ENCODE measurements at regions not wholly inside any gene's neighbourhood (a gene's known extent, or its start where the extent isn't known, plus 50 kb on each side); places are given as distances from the start of the nearest gene placed in this dataset.

DNA sequence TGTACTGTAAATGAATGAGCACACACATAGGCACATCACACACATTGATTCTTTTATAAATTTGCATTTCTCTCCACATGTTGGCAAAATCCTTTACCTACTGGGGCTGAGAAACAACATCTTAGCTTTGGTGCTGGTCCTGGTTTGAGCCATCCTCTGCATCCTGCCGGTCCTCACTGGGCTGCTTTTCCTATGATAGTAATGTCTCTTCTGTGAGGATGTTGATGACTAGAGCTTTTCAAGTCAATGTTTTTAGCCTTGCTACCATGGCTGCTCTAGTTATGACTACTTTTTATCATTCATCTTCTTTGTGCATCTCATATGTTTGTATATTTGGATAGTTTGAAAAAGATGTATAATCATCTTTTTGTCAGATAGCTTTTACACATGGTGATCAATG, 280.4 kb upstream of the CD180 start:
- H4K20me1 ChIP-seq (replicated peaks; ENCODE audit: control insufficient read depth, extremely low read depth, insufficient read depth, low read length) = no peaks in the 10 kb centered on the region

More for the DNA sequence above, 280.4 kb upstream of the CD180 start:
- Histone ChIP-seq H3K9ac (replicated peaks; ENCODE audit: extremely low read depth, insufficient read depth, low read length) (no peak overlapping the region), H3K79me2 (ENCODE audit: control insufficient read depth, insufficient read depth, low read length) (no peaks in the 10 kb centered on the region), H3K4me3 (replicated peaks in 1 of 3; ENCODE audit: insufficient read depth in 1 of 3, low read depth in 1 of 3, low read length in 3 of 3) (no peak overlapping the region), H3K4me2 (ENCODE audit: insufficient read depth, low read length) (no peak overlapping the region), H3K4me1 (ENCODE audit: control insufficient read depth, extremely low read depth, insufficient read depth, low read length) (no peaks in the 10 kb centered on the region), H3K9me3 (replicated peaks; ENCODE audit: control insufficient read depth, insufficient read depth, low read length) (no peaks in the 10 kb centered on the region), H3K27me3 (ENCODE audit: control insufficient read depth in 2 of 2, insufficient read depth in 2 of 2, low read length in 2 of 2) (no peaks in the 10 kb centered on the region), H3K9me1 (replicated peaks; ENCODE audit: control insufficient read depth, extremely low read depth, insufficient read depth, low read length) (no peaks in the 10 kb centered on the region), H3K36me3 (ENCODE audit: control insufficient read depth in 2 of 2, extremely low read depth in 1 of 2, insufficient read depth in 2 of 2, low read length in 2 of 2) (no peaks in the 10 kb centered on the region), H3K27ac (ENCODE audit: insufficient read depth, low read depth, low read length) (no peak overlapping the region), H2AFZ (ENCODE audit: low read depth, low read length) (no peak overlapping the region)
- no TSS peak for BruUV-seq (replicated peaks)
- ChIA-PET POLR2A (no interaction called here), CTCF (interaction anchor here (1.5 kb wide), 1 partner anchor 8 kb away, joined by 5 read pairs; no protein-coding TSS in a partner anchor)
- intact Hi-C loops (cut with micrococcal nuclease) = no loop called here
- DNase-seq (ENCODE audit: low read depth, low spot score) (no peak), FAIRE-seq (no peak)
- dilution Hi-C loops (cut with MboI; ENCODE audit: extremely low pct_ligation_motif_present, low sequenced_read_pairs) = no loop called here
- TF ChIP-seq, protein P1, sequence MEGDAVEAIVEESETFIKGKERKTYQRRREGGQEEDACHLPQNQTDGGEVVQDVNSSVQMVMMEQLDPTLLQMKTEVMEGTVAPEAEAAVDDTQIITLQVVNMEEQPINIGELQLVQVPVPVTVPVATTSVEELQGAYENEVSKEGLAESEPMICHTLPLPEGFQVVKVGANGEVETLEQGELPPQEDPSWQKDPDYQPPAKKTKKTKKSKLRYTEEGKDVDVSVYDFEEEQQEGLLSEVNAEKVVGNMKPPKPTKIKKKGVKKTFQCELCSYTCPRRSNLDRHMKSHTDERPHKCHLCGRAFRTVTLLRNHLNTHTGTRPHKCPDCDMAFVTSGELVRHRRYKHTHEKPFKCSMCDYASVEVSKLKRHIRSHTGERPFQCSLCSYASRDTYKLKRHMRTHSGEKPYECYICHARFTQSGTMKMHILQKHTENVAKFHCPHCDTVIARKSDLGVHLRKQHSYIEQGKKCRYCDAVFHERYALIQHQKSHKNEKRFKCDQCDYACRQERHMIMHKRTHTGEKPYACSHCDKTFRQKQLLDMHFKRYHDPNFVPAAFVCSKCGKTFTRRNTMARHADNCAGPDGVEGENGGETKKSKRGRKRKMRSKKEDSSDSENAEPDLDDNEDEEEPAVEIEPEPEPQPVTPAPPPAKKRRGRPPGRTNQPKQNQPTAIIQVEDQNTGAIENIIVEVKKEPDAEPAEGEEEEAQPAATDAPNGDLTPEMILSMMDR (IDR thresholded peaks at IDR 0.05; ENCODE audit: extremely low read depth in 1 of 2, insufficient read depth in 1 of 2, low read depth in 1 of 2, low read length in 2 of 2) = no peak
- no peak for TF ChIP-seq MYC (IDR thresholded peaks at IDR 0.05; ENCODE audit: low read depth, low read length)
- no peak for TF ChIP-seq FOS (IDR thresholded peaks at IDR 0.05; ENCODE audit: borderline replicate concordance, insufficient read depth, low read length)
- TF ChIP-seq POLR2A (IDR thresholded peaks at IDR 0.05; ENCODE audit: low read depth, low read length) = no peak
- TF ChIP-seq POLR2AphosphoS5 (IDR thresholded peaks at IDR 0.05; ENCODE audit: insufficient read depth, low read depth, low read length) = no peak
- TF ChIP-seq, protein P2, sequence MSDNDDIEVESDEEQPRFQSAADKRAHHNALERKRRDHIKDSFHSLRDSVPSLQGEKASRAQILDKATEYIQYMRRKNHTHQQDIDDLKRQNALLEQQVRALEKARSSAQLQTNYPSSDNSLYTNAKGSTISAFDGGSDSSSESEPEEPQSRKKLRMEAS (IDR thresholded peaks at IDR 0.05; ENCODE audit: insufficient read depth, insufficient read length) = no peak
- TF ChIP-seq GATA2 (IDR thresholded peaks at IDR 0.05; ENCODE audit: insufficient read depth, insufficient read length, low read depth, low read length) = no peak
- no peak for TF ChIP-seq EZH2 (IDR thresholded peaks at IDR 0.05; ENCODE audit: borderline replicate concordance, low read depth, low read length, severe bottlenecking)
- no peak for TF ChIP-seq JUN (IDR thresholded peaks at IDR 0.05; ENCODE audit: borderline replicate concordance, insufficient read depth, insufficient read length, low read depth)

Data from endothelial cell of umbilical vein (primary cell).